Common myeloid progenitor, CD34-positive (primary cell): ENCODE measurements at regions not wholly inside any gene's neighbourhood (a gene's known extent, or its start where the extent isn't known, plus 50 kb on each side); places are given as distances from the start of the nearest gene placed in this dataset.

Source experiments
- CTCF ChIA-PET: fragments of 350-600 bp; sonication (Branson Sonifier 250); formaldehyde crosslinking; loops from one replicate; lab custom pipeline; 2021; ENCODE audit warnings: antibody characterized with exemption; lab: Charles Lee
- POLR2A ChIA-PET: fragments of 350-600 bp; sonication (Branson Sonifier 250); formaldehyde crosslinking; loops from one replicate; lab custom pipeline; 2021; ENCODE audit warnings: antibody characterized with exemption; lab: Charles Lee
- DNase-seq, 3 donors: peaks; one replicate each; pipeline versions ENCODE4 v3.0.0 to v3.0.0-alpha.2; 2013
- H3K27ac ChIP-seq, 2 experiments: 1 replicate in 1 of 2; 2 replicates in 1 of 2; pipeline ENCODE4 v1.7.0; 2013; ENCODE audit warnings: inconsistent platforms in 2 of 2, low read length in 2 of 2, mild to moderate bottlenecking in 2 of 2, low read depth in 1 of 2, moderate library complexity in 1 of 2; ENCODE audit not compliant: severe bottlenecking in 2 of 2, insufficient read depth in 1 of 2, poor library complexity in 1 of 2
- H3K27me3 ChIP-seq, 5 experiments: replicated peaks in 2 of 5; 1 replicate in 3 of 5; 2 replicates in 2 of 5; pipeline versions ENCODE4 v1.6.1 to v1.7.0; 2013; ENCODE audit warnings: low read length in 4 of 5, mild to moderate bottlenecking in 2 of 5, moderate library complexity in 2 of 5, inconsistent platforms in 1 of 5; ENCODE audit not compliant: insufficient read depth in 5 of 5, control insufficient read depth in 4 of 5
- H3K36me3 ChIP-seq, 4 experiments: 1 replicate in 2 of 4; 2 replicates in 2 of 4; pipeline versions ENCODE4 v1.6.1 to v1.7.0; 2013; ENCODE audit warnings: low read length in 3 of 4, control low read depth in 1 of 4, mild to moderate bottlenecking in 1 of 4; ENCODE audit not compliant: control insufficient read depth in 4 of 4, insufficient read depth in 4 of 4
- H3K4me1 ChIP-seq, 4 experiments: 1 replicate in 3 of 4; 2 replicates in 1 of 4; pipeline versions ENCODE4 v1.6.1 to v1.7.1; 2013; ENCODE audit warnings: low read length in 3 of 4, mild to moderate bottlenecking in 3 of 4, control low read depth in 1 of 4, inconsistent platforms in 1 of 4, moderate library complexity in 1 of 4; ENCODE audit not compliant: control insufficient read depth in 4 of 4, insufficient read depth in 4 of 4; ENCODE audit errors: control extremely low read depth in 1 of 4
- H3K4me3 ChIP-seq, 7 experiments: 1 replicate in 4 of 7; 2 replicates in 3 of 7; pipeline versions ENCODE4 v1.5.1 to v1.7.0; 2013; ENCODE audit warnings: mild to moderate bottlenecking in 7 of 7, low read length in 6 of 7, moderate library complexity in 6 of 7, inconsistent platforms in 2 of 7, low read depth in 2 of 7, control low read depth in 1 of 7; ENCODE audit not compliant: insufficient read depth in 4 of 7, control insufficient read depth in 1 of 7; ENCODE audit errors: extremely low read depth in 1 of 7
- H3K9me3 ChIP-seq, 5 experiments: 1 replicate in 4 of 5; 2 replicates in 1 of 5; pipeline versions ENCODE4 v1.6.1 to v1.7.1; 2013; ENCODE audit warnings: low read length in 4 of 5, mild to moderate bottlenecking in 2 of 5, inconsistent platforms in 1 of 5, low read depth in 1 of 5, moderate library complexity in 1 of 5; ENCODE audit not compliant: control insufficient read depth in 4 of 5, insufficient read depth in 2 of 5; ENCODE audit errors: control extremely low read depth in 1 of 5
- WGBS: methylation state at CpG from one replicate; pipeline ENCODE4 v1.1.5; 2013; ENCODE audit not compliant: insufficient coverage; 5-methylcytosine and 5-hydroxymethylcytosine counted together

GRCh38 chr6:169326067-169326799, 72.6 kb upstream of the THBS2 start:
- Histone ChIP-seq H3K27ac (no peak overlapping the region), H3K9me3 (no peaks in the 10 kb centered on the region), H3K36me3 (no peaks in the 10 kb centered on the region), H3K4me3 (no peak overlapping the region), H3K4me1 (no peaks in the 10 kb centered on the region), H3K27me3 (peaks cover 0 to 6% (median 2%) of the 10 kb centered on the region in 5 experiments)
- POLR2A ChIA-PET, result no interaction called here
- CTCF ChIA-PET, result no interaction called here
- 90% methylated on average over 19 of the region's 27 CpGs for WGBS
- DNase-seq, result peak in 1 of 3 donors; percentile 6

GRCh38 chr6:169324656-169325459, 71.2 kb upstream of the THBS2 start:
- H3K4me1 ChIP-seq, result no peaks in the 10 kb centered on the region

GRCh38 chr6:169324086-169324485, 70.4 kb upstream of the THBS2 start:
- CTCF ChIA-PET, result no interaction called here
- no peaks in the 10 kb centered on the region for H3K4me1 ChIP-seq

More at GRCh38 chr6:169324656-169325459, 71.2 kb upstream of the THBS2 start:
- CTCF ChIA-PET, result no interaction called here
- no peak overlapping the region for H3K27ac ChIP-seq
- no peaks in the 10 kb centered on the region for H3K36me3 ChIP-seq
- no peak for DNase-seq
- POLR2A ChIA-PET, result no interaction called here
- H3K9me3 ChIP-seq, result no peaks in the 10 kb centered on the region
- peaks cover 0 to 3% (median 2%) of the 10 kb centered on the region in 5 experiments for H3K27me3 ChIP-seq
- WGBS, result 97% methylated on average over 8 of the region's 10 CpGs
- H3K4me3 ChIP-seq, result no peak overlapping the region

GRCh38 chr6:169323221-169323620, 69.6 kb upstream of the THBS2 start:
- WGBS, result 93% methylated on average over 5 of the region's 5 CpGs
- ChIA-PET POLR2A (no interaction called here), CTCF (no interaction called here)
- Histone ChIP-seq H3K27ac (no peak overlapping the region), H3K4me3 (no peak overlapping the region), H3K4me1 (no peaks in the 10 kb centered on the region), H3K9me3 (no peaks in the 10 kb centered on the region), H3K36me3 (no peaks in the 10 kb centered on the region), H3K27me3 (peaks cover 0 to 3% (median 2%) of the 10 kb centered on the region in 5 experiments)
- no peak for DNase-seq

More at GRCh38 chr6:169324086-169324485, 70.4 kb upstream of the THBS2 start:
- no peaks in the 10 kb centered on the region for H3K9me3 ChIP-seq
- no peak overlapping the region for H3K4me3 ChIP-seq
- DNase-seq, result no peak
- peaks cover 0 to 3% (median 2%) of the 10 kb centered on the region in 5 experiments for H3K27me3 ChIP-seq
- H3K27ac ChIP-seq, result no peak overlapping the region
- H3K36me3 ChIP-seq, result no peaks in the 10 kb centered on the region
- POLR2A ChIA-PET, result no interaction called here
- 100% methylated on average over 3 of the region's 4 CpGs for WGBS

GRCh38 chr6:169321546-169321945, 67.9 kb upstream of the THBS2 start:
- H3K27ac ChIP-seq, result no peak overlapping the region
- H3K36me3 ChIP-seq, result no peaks in the 10 kb centered on the region
- H3K9me3 ChIP-seq, result no peaks in the 10 kb centered on the region
- H3K4me1 ChIP-seq, result no peaks in the 10 kb centered on the region
- ChIA-PET CTCF (no interaction called here), POLR2A (no interaction called here)
- H3K4me3 ChIP-seq, result no peak overlapping the region
- H3K27me3 ChIP-seq, result no peaks in the 10 kb centered on the region
- no peak for DNase-seq
- 59% methylated on average over 7 of the region's 7 CpGs for WGBS

GRCh38 chr6:169320013-169320412, 66.4 kb upstream of the THBS2 start:
- H3K36me3 ChIP-seq, result no peaks in the 10 kb centered on the region
- H3K4me3 ChIP-seq, result no peak overlapping the region
- CTCF ChIA-PET, result no interaction called here
- WGBS, result no CpG with 5 or more reads among the region's 3 CpGs
- H3K27me3 ChIP-seq, result no peaks in the 10 kb centered on the region
- no peak for DNase-seq
- H3K27ac ChIP-seq, result no peak overlapping the region
- POLR2A ChIA-PET, result no interaction called here
- no peaks in the 10 kb centered on the region for H3K9me3 ChIP-seq
- no peaks in the 10 kb centered on the region for H3K4me1 ChIP-seq
